ENCODE measurements at regions not wholly inside any gene's neighbourhood (a gene's known extent, or its start where the extent isn't known, plus 50 kb on each side); places are given as distances from the start of the nearest gene placed in this dataset.

DNA sequence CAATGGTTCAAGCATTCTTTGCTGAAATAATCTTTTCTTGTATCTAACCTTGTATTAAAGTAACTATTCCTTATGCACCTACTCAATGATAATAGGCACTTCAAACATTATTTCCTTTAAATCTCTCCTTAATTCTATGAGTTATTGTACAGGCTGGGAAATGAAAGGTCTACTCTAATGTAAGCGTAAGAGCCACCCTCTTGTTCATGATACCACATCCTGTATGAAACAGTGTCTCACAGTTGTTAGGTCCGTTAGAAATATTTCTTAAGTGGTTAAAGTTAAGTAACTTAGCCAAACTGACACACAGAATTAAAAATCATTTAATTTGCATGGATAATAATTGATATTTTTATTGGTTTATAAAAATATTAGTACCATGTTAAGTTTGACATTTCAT is 162.5 kb upstream of the RPRM start (continued):
- TF ChIP-seq, protein P1, sequence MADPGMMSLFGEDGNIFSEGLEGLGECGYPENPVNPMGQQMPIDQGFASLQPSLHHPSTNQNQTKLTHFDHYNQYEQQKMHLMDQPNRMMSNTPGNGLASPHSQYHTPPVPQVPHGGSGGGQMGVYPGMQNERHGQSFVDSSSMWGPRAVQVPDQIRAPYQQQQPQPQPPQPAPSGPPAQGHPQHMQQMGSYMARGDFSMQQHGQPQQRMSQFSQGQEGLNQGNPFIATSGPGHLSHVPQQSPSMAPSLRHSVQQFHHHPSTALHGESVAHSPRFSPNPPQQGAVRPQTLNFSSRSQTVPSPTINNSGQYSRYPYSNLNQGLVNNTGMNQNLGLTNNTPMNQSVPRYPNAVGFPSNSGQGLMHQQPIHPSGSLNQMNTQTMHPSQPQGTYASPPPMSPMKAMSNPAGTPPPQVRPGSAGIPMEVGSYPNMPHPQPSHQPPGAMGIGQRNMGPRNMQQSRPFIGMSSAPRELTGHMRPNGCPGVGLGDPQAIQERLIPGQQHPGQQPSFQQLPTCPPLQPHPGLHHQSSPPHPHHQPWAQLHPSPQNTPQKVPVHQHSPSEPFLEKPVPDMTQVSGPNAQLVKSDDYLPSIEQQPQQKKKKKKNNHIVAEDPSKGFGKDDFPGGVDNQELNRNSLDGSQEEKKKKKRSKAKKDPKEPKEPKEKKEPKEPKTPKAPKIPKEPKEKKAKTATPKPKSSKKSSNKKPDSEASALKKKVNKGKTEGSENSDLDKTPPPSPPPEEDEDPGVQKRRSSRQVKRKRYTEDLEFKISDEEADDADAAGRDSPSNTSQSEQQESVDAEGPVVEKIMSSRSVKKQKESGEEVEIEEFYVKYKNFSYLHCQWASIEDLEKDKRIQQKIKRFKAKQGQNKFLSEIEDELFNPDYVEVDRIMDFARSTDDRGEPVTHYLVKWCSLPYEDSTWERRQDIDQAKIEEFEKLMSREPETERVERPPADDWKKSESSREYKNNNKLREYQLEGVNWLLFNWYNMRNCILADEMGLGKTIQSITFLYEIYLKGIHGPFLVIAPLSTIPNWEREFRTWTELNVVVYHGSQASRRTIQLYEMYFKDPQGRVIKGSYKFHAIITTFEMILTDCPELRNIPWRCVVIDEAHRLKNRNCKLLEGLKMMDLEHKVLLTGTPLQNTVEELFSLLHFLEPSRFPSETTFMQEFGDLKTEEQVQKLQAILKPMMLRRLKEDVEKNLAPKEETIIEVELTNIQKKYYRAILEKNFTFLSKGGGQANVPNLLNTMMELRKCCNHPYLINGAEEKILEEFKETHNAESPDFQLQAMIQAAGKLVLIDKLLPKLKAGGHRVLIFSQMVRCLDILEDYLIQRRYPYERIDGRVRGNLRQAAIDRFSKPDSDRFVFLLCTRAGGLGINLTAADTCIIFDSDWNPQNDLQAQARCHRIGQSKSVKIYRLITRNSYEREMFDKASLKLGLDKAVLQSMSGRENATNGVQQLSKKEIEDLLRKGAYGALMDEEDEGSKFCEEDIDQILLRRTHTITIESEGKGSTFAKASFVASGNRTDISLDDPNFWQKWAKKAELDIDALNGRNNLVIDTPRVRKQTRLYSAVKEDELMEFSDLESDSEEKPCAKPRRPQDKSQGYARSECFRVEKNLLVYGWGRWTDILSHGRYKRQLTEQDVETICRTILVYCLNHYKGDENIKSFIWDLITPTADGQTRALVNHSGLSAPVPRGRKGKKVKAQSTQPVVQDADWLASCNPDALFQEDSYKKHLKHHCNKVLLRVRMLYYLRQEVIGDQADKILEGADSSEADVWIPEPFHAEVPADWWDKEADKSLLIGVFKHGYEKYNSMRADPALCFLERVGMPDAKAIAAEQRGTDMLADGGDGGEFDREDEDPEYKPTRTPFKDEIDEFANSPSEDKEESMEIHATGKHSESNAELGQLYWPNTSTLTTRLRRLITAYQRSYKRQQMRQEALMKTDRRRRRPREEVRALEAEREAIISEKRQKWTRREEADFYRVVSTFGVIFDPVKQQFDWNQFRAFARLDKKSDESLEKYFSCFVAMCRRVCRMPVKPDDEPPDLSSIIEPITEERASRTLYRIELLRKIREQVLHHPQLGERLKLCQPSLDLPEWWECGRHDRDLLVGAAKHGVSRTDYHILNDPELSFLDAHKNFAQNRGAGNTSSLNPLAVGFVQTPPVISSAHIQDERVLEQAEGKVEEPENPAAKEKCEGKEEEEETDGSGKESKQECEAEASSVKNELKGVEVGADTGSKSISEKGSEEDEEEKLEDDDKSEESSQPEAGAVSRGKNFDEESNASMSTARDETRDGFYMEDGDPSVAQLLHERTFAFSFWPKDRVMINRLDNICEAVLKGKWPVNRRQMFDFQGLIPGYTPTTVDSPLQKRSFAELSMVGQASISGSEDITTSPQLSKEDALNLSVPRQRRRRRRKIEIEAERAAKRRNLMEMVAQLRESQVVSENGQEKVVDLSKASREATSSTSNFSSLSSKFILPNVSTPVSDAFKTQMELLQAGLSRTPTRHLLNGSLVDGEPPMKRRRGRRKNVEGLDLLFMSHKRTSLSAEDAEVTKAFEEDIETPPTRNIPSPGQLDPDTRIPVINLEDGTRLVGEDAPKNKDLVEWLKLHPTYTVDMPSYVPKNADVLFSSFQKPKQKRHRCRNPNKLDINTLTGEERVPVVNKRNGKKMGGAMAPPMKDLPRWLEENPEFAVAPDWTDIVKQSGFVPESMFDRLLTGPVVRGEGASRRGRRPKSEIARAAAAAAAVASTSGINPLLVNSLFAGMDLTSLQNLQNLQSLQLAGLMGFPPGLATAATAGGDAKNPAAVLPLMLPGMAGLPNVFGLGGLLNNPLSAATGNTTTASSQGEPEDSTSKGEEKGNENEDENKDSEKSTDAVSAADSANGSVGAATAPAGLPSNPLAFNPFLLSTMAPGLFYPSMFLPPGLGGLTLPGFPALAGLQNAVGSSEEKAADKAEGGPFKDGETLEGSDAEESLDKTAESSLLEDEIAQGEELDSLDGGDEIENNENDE (IDR thresholded peaks at IDR 0.05; ENCODE audit: insufficient replicate concordance, low read length) = no peak
- TF ChIP-seq YY1 (IDR thresholded peaks at IDR 0.05; ENCODE audit: low read depth, low read length) = no peak
- no peak for TF ChIP-seq EGR1 (IDR thresholded peaks at IDR 0.05; ENCODE audit: borderline replicate concordance, low read depth, low read length)
- no peak for TF ChIP-seq RAD21 (IDR thresholded peaks at IDR 0.05 in 1 of 2, conservative IDR thresholded peaks at IDR 0.05 in 1 of 2; ENCODE audit: low read depth in 2 of 2, low read length in 2 of 2)
